ENCODE measurements at regions not wholly inside any gene's neighbourhood (a gene's known extent, or its start where the extent isn't known, plus 50 kb on each side); places are given as distances from the start of the nearest gene placed in this dataset.
"Not testable (repeated sequence)": the region's sequence is repeated elsewhere in the genome, so short reads cannot be mapped to it uniquely, and the experiment has no call there.

DNA sequence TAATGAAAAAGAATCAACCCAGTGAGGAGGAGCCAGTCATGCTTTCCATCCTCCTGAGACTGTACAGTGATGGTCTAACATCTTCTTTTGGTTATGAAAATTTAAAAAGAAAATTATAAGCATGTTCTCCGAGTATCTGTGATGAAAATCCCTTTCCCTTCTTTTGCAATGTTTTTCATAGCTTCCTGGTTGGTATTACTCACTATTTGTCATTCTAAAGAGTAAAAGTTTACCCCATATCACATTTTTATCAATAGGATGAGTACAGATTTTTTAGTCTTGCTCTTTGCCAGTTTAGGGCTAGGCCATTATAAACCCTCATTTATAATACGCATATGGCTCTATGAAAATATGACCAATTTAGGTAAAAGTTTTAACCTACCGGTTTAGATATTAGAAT, 564.1 kb downstream of the SUCLG1 start:
- no peak for TF ChIP-seq EZH2phosphoT487 (IDR thresholded peaks at IDR 0.05; ENCODE audit: borderline replicate concordance, low read length)
- TF ChIP-seq, protein P1, sequence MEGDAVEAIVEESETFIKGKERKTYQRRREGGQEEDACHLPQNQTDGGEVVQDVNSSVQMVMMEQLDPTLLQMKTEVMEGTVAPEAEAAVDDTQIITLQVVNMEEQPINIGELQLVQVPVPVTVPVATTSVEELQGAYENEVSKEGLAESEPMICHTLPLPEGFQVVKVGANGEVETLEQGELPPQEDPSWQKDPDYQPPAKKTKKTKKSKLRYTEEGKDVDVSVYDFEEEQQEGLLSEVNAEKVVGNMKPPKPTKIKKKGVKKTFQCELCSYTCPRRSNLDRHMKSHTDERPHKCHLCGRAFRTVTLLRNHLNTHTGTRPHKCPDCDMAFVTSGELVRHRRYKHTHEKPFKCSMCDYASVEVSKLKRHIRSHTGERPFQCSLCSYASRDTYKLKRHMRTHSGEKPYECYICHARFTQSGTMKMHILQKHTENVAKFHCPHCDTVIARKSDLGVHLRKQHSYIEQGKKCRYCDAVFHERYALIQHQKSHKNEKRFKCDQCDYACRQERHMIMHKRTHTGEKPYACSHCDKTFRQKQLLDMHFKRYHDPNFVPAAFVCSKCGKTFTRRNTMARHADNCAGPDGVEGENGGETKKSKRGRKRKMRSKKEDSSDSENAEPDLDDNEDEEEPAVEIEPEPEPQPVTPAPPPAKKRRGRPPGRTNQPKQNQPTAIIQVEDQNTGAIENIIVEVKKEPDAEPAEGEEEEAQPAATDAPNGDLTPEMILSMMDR (IDR thresholded peaks at IDR 0.05; ENCODE audit: low read depth, low read length, poor library complexity, severe bottlenecking), result no peak
- no peaks in the 10 kb centered on the region for H3K9me3 ChIP-seq (ENCODE audit: control insufficient read depth, insufficient read depth, low read length)
- no peaks in the 10 kb centered on the region for H3K9me2 ChIP-seq (replicated peaks; ENCODE audit: control insufficient read depth, low read length)
- no peaks in the 10 kb centered on the region for H3K4me1 ChIP-seq (ENCODE audit: control insufficient read depth, low read length)
- H3F3A ChIP-seq (ENCODE audit: control insufficient read depth, insufficient read depth), result no peaks in the 10 kb centered on the region
- H3K79me2 ChIP-seq (ENCODE audit: control insufficient read depth, low read length), result no peaks in the 10 kb centered on the region
- no peaks in the 10 kb centered on the region for H4K20me1 ChIP-seq (ENCODE audit: control insufficient read depth, insufficient read depth, low read depth, low read length)
- H3K36me3 ChIP-seq (ENCODE audit: control insufficient read depth, low read length), result no peaks in the 10 kb centered on the region
- H3K27ac ChIP-seq (ENCODE audit: low read depth, low read length), result no peak overlapping the region
- no peak overlapping the region for H3K4me2 ChIP-seq (ENCODE audit: low read length)
- no peaks in the 10 kb centered on the region for H3K27me3 ChIP-seq (ENCODE audit: control insufficient read depth, low read length)
- no peak overlapping the region for H3K4me3 ChIP-seq (ENCODE audit: low read length)

- no peak overlapping the region for H3K27ac ChIP-seq (ENCODE audit: low read depth, low read length)
- no peak for TF ChIP-seq EZH2phosphoT487 (IDR thresholded peaks at IDR 0.05; ENCODE audit: borderline replicate concordance, low read length)
- TF ChIP-seq, protein P1 (IDR thresholded peaks at IDR 0.05; ENCODE audit: low read depth, low read length, poor library complexity, severe bottlenecking), result no peak
- H3K36me3 ChIP-seq (ENCODE audit: control insufficient read depth, low read length), result no peaks in the 10 kb centered on the region
- H3K4me1 ChIP-seq (ENCODE audit: control insufficient read depth, low read length), result no peaks in the 10 kb centered on the region
- H3K79me2 ChIP-seq (ENCODE audit: control insufficient read depth, low read length), result no peaks in the 10 kb centered on the region
- H3K27me3 ChIP-seq (ENCODE audit: control insufficient read depth, low read length), result no peaks in the 10 kb centered on the region
- H3K4me3 ChIP-seq (ENCODE audit: low read length), result no peak overlapping the region
- no peaks in the 10 kb centered on the region for H3K9me3 ChIP-seq (ENCODE audit: control insufficient read depth, insufficient read depth, low read length)
- H3K4me2 ChIP-seq (ENCODE audit: low read length), result no peak overlapping the region
- H3F3A ChIP-seq (ENCODE audit: control insufficient read depth, insufficient read depth), result no peaks in the 10 kb centered on the region
- H4K20me1 ChIP-seq (ENCODE audit: control insufficient read depth, insufficient read depth, low read depth, low read length), result no peaks in the 10 kb centered on the region
- H3K9me2 ChIP-seq (replicated peaks; ENCODE audit: control insufficient read depth, low read length), result no peaks in the 10 kb centered on the region
Observed at GRCh38 chr2:83887757-83888156, 571.3 kb downstream of the SUCLG1 start.

DNA sequence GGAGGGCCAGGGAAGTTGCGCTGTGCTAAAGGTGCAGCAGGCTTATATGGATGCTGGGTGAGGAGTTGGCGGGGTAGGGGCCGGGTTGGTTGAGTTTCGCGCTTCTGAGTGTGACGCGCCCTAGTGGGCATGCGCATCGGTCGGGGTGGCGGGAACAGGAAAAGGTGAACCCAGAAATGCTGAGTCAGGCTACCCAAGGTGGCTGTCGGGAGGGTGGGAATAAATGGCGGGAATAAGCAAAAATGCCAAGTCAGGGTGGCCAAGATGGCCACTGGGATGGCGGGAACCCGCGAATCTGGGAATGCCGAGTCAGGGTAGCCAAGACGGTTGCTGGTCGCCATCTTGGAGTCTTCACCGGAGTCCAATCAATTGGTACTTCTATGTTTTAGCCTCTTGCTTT, 580.0 kb downstream of the SUCLG1 start:
- H3K4me1 ChIP-seq (ENCODE audit: control insufficient read depth, low read length), result no peaks in the 10 kb centered on the region
- H3K4me2 ChIP-seq (ENCODE audit: low read length), result no peak overlapping the region
- H3K4me3 ChIP-seq (ENCODE audit: low read length), result no peak overlapping the region
- peaks cover 3% of the 10 kb centered on the region; the same call in 1 of the 2 replicates for H3K9me3 ChIP-seq (ENCODE audit: control insufficient read depth, insufficient read depth, low read length)
- no peaks in the 10 kb centered on the region for H3K9me2 ChIP-seq (replicated peaks; ENCODE audit: control insufficient read depth, low read length)
- no peaks in the 10 kb centered on the region for H3F3A ChIP-seq (ENCODE audit: control insufficient read depth, insufficient read depth)
- no peaks in the 10 kb centered on the region for H4K20me1 ChIP-seq (ENCODE audit: control insufficient read depth, insufficient read depth, low read depth, low read length)
- TF ChIP-seq, protein P1 (IDR thresholded peaks at IDR 0.05; ENCODE audit: low read depth, low read length, poor library complexity, severe bottlenecking), result no peak
- TF ChIP-seq EZH2phosphoT487 (IDR thresholded peaks at IDR 0.05; ENCODE audit: borderline replicate concordance, low read length), result no peak
- H3K36me3 ChIP-seq (ENCODE audit: control insufficient read depth, low read length), result no peaks in the 10 kb centered on the region
- H3K27me3 ChIP-seq (ENCODE audit: control insufficient read depth, low read length), result no peaks in the 10 kb centered on the region
- H3K79me2 ChIP-seq (ENCODE audit: control insufficient read depth, low read length), result no peaks in the 10 kb centered on the region
- no peak overlapping the region for H3K27ac ChIP-seq (ENCODE audit: low read depth, low read length)

DNA sequence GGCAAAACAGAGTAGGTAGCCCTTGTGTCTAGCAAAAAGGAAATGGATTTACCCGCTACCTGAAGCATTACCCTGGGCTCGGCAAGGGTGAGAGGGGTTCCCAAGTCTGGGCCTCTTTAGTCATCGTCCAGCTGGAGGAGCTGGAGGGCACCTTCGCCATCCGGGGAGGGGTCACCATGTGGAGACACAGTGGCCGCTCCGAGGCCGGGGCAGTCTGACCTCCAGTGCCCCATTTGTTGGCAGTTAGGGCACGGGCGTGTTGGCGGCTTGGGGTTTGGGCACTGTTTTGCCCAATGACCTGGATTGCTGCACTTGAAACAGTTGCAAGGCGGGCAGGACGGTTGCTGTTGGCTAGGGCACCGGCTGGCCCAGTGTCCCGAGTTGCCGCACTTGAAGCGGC, 581.8 kb downstream of the SUCLG1 start:
- not testable (repeated sequence) for H3K4me2 ChIP-seq (ENCODE audit: low read length); H3K9me3 ChIP-seq (ENCODE audit: control insufficient read depth, insufficient read depth, low read length); H3F3A ChIP-seq (ENCODE audit: control insufficient read depth, insufficient read depth); H4K20me1 ChIP-seq (ENCODE audit: control insufficient read depth, insufficient read depth, low read depth, low read length); H3K79me2 ChIP-seq (ENCODE audit: control insufficient read depth, low read length); H3K4me3 ChIP-seq (ENCODE audit: low read length); H3K36me3 ChIP-seq (ENCODE audit: control insufficient read depth, low read length); H3K9me2 ChIP-seq (replicated peaks; ENCODE audit: control insufficient read depth, low read length); H3K4me1 ChIP-seq (ENCODE audit: control insufficient read depth, low read length); H3K27ac ChIP-seq (ENCODE audit: low read depth, low read length); H3K27me3 ChIP-seq (ENCODE audit: control insufficient read depth, low read length)

All from DOHH2 (cell line).